WERI-Rb-1 (cell line): ENCODE measurements at regions not wholly inside any gene's neighbourhood (a gene's known extent, or its start where the extent isn't known, plus 50 kb on each side); places are given as distances from the start of the nearest gene placed in this dataset.

Experiments
- DNase-seq: peaks from one replicate; pipeline ENCODE4 v3.0.0-alpha.2; 2020
- H3K27ac ChIP-seq: fragments of 250-450 bp; sonication (Bioruptor Pico); 2 replicates; pipeline ENCODE4 v1.5.1; 2020; ENCODE audit warnings: mild to moderate bottlenecking, moderate library complexity
- H3K27me3 ChIP-seq: fragments of 250-450 bp; sonication (Bioruptor Pico); 2 replicates; pipeline ENCODE4 v1.5.1; 2021; ENCODE audit warnings: mild to moderate bottlenecking, low read depth, moderate library complexity; ENCODE audit not compliant: insufficient read depth, severe bottlenecking
- H3K36me3 ChIP-seq: fragments of 250-450 bp; sonication (Bioruptor Pico); 2 replicates; pipeline ENCODE4 v1.5.1; 2020; ENCODE audit warnings: mild to moderate bottlenecking, moderate library complexity
- H3K4me3 ChIP-seq: 2 replicates; pipeline ENCODE4 v1.5.1; 2011; ENCODE audit warnings: low read depth, mild to moderate bottlenecking, control low read depth, low read length
- H3K9me3 ChIP-seq: fragments of 250-450 bp; sonication (Bioruptor Pico); 2 replicates; pipeline ENCODE4 v1.5.1; 2021; ENCODE audit warnings: mild to moderate bottlenecking, moderate library complexity; ENCODE audit not compliant: severe bottlenecking
- TF ChIP-seq, protein P1 (sequence below): IDR thresholded peaks from 2 replicates; pipeline ENCODE4 v1.5.1; 2011; ENCODE audit warnings: low read depth, mild to moderate bottlenecking, control low read depth, inconsistent platforms, low read length

DNA sequence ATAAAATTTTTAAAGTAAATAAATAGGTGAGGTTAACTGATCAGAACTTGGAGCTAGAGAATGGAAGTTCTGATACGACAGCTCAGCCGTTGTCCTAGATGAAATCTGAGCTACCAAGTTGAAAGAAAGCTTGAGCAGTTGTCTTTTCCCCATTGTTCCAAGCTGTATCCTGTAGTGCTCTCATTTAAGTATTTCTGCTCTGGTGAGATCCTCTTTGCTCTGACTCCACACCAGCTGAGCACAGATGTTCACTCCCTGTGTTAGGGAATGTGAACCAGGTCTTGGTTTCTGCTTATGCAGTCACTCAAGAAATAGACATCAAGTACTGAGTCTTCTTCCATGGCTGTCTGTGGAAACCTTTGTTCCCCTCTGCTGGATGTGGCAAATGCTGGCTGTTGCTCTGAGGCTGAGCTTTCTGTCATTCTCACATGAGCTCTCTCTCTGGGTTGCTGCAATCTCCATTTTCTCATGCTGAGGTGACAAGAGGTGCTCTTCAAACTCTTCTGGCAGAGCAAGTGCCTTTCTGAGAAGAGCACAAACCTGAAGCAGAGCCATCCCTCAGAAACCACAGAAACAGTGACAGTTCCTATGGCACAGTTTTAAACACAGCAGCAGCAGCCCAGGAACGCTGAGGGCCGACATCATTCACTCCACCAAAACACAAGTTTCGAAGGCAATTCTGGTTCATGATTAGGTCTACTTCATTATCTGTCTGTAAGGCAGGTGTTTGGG, 194.1 kb downstream of the SP3 start:
- H3K27me3 ChIP-seq = no peaks in the 10 kb centered on the region
- H3K4me3 ChIP-seq = no peak overlapping the region
- TF ChIP-seq, protein P1, sequence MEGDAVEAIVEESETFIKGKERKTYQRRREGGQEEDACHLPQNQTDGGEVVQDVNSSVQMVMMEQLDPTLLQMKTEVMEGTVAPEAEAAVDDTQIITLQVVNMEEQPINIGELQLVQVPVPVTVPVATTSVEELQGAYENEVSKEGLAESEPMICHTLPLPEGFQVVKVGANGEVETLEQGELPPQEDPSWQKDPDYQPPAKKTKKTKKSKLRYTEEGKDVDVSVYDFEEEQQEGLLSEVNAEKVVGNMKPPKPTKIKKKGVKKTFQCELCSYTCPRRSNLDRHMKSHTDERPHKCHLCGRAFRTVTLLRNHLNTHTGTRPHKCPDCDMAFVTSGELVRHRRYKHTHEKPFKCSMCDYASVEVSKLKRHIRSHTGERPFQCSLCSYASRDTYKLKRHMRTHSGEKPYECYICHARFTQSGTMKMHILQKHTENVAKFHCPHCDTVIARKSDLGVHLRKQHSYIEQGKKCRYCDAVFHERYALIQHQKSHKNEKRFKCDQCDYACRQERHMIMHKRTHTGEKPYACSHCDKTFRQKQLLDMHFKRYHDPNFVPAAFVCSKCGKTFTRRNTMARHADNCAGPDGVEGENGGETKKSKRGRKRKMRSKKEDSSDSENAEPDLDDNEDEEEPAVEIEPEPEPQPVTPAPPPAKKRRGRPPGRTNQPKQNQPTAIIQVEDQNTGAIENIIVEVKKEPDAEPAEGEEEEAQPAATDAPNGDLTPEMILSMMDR = no peak
- DNase-seq = no peak
- H3K9me3 ChIP-seq = no peaks in the 10 kb centered on the region
- no peak overlapping the region for H3K27ac ChIP-seq
- H3K36me3 ChIP-seq = no peaks in the 10 kb centered on the region

DNA sequence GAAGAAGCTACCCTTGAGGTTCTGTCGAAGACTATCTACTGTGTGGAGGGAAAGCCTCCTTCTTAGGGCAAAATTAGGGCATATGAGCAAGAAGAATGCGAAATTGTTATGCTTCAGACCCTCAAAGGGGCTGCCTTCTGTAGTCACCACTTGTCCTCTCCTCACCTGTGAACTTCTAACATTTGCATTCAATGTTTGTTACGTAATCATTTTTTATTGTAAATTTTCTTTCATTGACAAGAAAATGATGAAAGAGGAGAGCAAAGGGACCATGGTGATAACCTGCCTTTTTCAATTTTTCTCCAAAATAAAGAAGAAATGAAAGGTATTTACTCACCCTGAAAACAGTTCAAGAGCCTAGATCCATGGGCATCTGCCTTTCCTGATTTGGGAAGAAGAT, 193.0 kb downstream of the SP3 start:
- Histone ChIP-seq H3K27ac (no peak overlapping the region), H3K27me3 (no peaks in the 10 kb centered on the region), H3K36me3 (no peaks in the 10 kb centered on the region), H3K9me3 (no peaks in the 10 kb centered on the region), H3K4me3 (no peak overlapping the region)
- TF ChIP-seq, protein P1 = no peak
- no peak for DNase-seq

DNA sequence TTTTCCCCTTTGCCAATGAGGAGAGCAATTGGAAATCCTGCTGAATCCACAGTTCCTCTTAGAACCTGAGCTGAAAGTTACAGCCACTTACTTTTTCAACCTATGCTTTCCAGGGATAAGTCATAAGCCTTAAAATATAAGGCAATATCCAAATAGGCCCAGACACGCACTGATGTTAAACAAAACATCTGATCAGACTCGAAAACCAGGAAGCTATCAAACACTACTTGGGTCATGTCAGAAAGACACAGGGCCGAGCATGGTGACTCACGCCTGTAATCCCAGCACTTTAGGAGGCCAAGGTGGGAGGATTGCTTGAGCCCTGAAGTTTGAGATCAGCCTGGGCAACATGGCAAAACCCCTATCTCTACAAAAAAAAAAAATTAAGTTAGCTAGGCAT, 192.1 kb downstream of the SP3 start:
- H3K27me3 ChIP-seq = no peaks in the 10 kb centered on the region
- no peak overlapping the region for H3K4me3 ChIP-seq
- TF ChIP-seq, protein P1 = no peak
- H3K36me3 ChIP-seq = no peaks in the 10 kb centered on the region
- no peak overlapping the region for H3K27ac ChIP-seq
- no peaks in the 10 kb centered on the region for H3K9me3 ChIP-seq
- no peak for DNase-seq

DNA sequence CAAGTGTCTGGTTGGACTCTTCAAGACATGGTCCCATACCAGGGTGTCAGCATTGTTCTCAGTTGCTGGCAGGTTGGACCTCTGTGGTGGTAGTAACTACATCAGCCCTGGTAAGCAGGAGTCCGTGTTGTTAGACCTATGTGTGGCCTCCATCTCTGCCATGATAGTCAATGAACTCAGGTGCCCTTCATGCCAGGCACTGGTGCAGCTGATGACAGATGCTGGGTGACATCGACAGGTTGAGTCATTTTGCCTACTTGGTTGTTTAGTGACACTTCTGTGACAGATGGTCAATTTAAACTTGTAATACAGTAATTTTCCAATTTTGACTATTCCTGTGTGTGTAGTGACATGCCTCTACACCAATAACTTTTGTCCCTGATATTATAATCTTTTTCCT, 189.7 kb downstream of the SP3 start:
- TF ChIP-seq, protein P1 = no peak
- H3K36me3 ChIP-seq = no peaks in the 10 kb centered on the region
- no peak overlapping the region for H3K27ac ChIP-seq
- no peak overlapping the region for H3K4me3 ChIP-seq
- DNase-seq = no peak
- no peaks in the 10 kb centered on the region for H3K9me3 ChIP-seq
- H3K27me3 ChIP-seq = no peaks in the 10 kb centered on the region

DNA sequence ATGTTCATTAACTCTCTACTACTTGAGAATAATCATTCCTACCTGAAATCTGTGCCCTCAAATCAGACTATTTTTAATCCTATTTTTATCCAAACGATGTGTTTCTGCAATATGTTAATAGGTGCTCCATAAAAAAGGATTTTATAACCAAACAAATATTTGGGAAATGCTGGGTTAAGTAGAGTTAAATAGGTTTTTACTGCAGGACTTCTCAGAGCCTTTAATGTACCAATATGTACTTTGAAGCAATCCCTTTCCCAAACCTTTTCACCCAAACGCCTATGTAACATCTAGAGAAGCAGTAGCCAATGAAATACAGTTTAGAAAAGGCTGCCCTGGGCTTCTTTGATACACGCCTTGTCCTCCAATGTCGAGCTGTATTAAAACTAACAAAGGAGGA, 182.5 kb downstream of the SP3 start:
- no peak overlapping the region for H3K4me3 ChIP-seq
- no peaks in the 10 kb centered on the region for H3K9me3 ChIP-seq
- TF ChIP-seq, protein P1 = no peak
- H3K27ac ChIP-seq = no peak overlapping the region
- DNase-seq = no peak
- H3K36me3 ChIP-seq = no peaks in the 10 kb centered on the region
- H3K27me3 ChIP-seq = no peaks in the 10 kb centered on the region

DNA sequence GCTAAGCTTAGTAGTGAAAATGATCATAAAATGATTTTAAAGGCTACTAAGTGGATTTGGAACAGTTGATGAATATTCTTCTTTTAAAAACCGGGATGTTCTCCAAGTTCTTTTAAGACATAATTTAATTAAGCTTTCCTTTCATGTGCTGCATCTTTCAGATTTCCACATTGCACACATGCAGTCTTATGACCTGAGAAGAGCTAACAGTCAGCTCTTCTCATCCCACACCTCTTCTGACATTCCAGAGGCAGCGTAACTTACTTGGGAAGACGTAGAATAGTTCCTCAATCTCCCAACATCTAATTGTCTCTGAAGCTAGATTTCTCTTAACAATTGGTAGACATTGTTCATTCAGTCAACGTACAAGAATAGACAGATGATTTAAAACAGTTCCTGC, 181.8 kb downstream of the SP3 start:
- TF ChIP-seq, protein P1 = no peak
- H3K9me3 ChIP-seq = no peaks in the 10 kb centered on the region

More for the DNA sequence above, 181.8 kb downstream of the SP3 start:
- Histone ChIP-seq H3K4me3 (no peak overlapping the region), H3K27ac (no peak overlapping the region), H3K27me3 (no peaks in the 10 kb centered on the region), H3K36me3 (no peaks in the 10 kb centered on the region)
- DNase-seq = no peak
